Activated CD4-positive, alpha-beta T cell treated with anti-CD3 and anti-CD28 coated beads for 36 hours (primary cell): ENCODE measurements at regions not wholly inside any gene's neighbourhood (a gene's known extent, or its start where the extent isn't known, plus 50 kb on each side); places are given as distances from the start of the nearest gene placed in this dataset.
"Not testable (repeated sequence)": the region's sequence is repeated elsewhere in the genome, so short reads cannot be mapped to it uniquely, and the experiment has no call there.

Source experiments
- ATAC-seq: fragments of 200-7000 bp; cut with Tn5 transposase; one replicate; pipeline ENCODE4 v1.10.0; 2021; ENCODE audit warnings: mild to moderate bottlenecking, moderate library complexity
- CTCF ChIA-PET: fragments of 350-600 bp; sonication (Branson Sonifier 250); formaldehyde crosslinking; loops from one replicate; lab custom pipeline; 2021; ENCODE audit warnings: antibody characterized with exemption; lab: Charles Lee
- POLR2A ChIA-PET: fragments of 350-600 bp; sonication (Branson Sonifier 250); formaldehyde crosslinking; loops from one replicate; lab custom pipeline; 2021; ENCODE audit warnings: antibody characterized with exemption, inconsistent platforms; lab: Charles Lee
- DNase-seq: peaks from one replicate; pipeline ENCODE4 v3.0.0-alpha.2; 2020
- H3K27ac Mint-ChIP-seq: one replicate; pipeline ENCODE4 v1.8.0; 2021; ENCODE audit warnings: mixed read lengths
- H3K27me3 Mint-ChIP-seq: one replicate; pipeline ENCODE4 v1.8.0; 2021; ENCODE audit warnings: mixed read lengths
- H3K36me3 Mint-ChIP-seq: one replicate; pipeline ENCODE4 v1.8.0; 2021; ENCODE audit warnings: low read depth, mixed read lengths
- H3K4me1 Mint-ChIP-seq: one replicate; pipeline ENCODE4 v1.8.0; 2021; ENCODE audit warnings: mixed read lengths
- H3K4me3 Mint-ChIP-seq: one replicate; pipeline ENCODE4 v1.8.0; 2021; ENCODE audit warnings: mild to moderate bottlenecking, moderate library complexity, mixed read lengths
- H3K9me3 Mint-ChIP-seq: one replicate; pipeline ENCODE4 v1.8.0; 2021; ENCODE audit warnings: low read depth, mixed read lengths
- intact Hi-C, 2 experiments: fragments of 100-400 bp; cut with DNase I in 1 of 2; cut with micrococcal nuclease in 1 of 2; formaldehyde crosslinking; loops; one replicate each; pipeline versions ENCODE4 v1.14.2 to v1.15.1; 2022 to 2024; cut with DNase I, micrococcal nuclease

GRCh38 chr20:54793291-54793992 is 318.0 kb downstream of the DOK5 start:
- ATAC-seq, result no peak
- peaks cover 18% of the 10 kb centered on the region for H3K9me3 Mint-ChIP-seq
- no peak for DNase-seq
- H3K27ac Mint-ChIP-seq, result no peak overlapping the region
- H3K4me3 Mint-ChIP-seq, result no peak overlapping the region
- no peaks in the 10 kb centered on the region for H3K4me1 Mint-ChIP-seq
- no peaks in the 10 kb centered on the region for H3K36me3 Mint-ChIP-seq
- intact Hi-C loops, result no loop called here
- POLR2A ChIA-PET, result no interaction called here
- H3K27me3 Mint-ChIP-seq, result peaks cover 2% of the 10 kb centered on the region
- CTCF ChIA-PET, result no interaction called here

DNA sequence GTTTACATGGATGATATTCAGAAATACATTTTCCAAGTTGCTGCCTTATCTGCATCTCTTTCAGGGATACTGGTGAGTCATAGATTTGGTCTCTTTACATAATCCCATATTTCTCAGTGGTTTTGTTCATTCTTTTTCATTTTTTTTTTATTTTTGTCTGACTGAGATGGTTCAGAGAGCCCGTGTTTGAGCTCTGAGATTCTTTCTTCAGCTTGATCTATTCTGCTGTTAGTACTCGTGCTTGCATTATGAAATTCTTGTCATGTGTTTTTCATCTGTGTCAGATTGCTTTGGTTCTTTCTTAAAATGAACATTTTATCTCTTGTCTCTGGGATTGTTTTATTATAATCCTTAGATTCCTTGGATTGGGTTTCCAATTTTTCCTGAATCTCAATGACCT is 317.3 kb downstream of the DOK5 start:
- peaks cover 18% of the 10 kb centered on the region for H3K9me3 Mint-ChIP-seq
- CTCF ChIA-PET, result no interaction called here
- H3K27me3 Mint-ChIP-seq, result no peaks in the 10 kb centered on the region
- DNase-seq, result no peak
- no peaks in the 10 kb centered on the region for H3K4me1 Mint-ChIP-seq
- intact Hi-C loops, result no loop called here
- H3K27ac Mint-ChIP-seq, result no peak overlapping the region
- POLR2A ChIA-PET, result no interaction called here
- no peak for ATAC-seq
- H3K4me3 Mint-ChIP-seq, result no peak overlapping the region
- no peaks in the 10 kb centered on the region for H3K36me3 Mint-ChIP-seq

DNA sequence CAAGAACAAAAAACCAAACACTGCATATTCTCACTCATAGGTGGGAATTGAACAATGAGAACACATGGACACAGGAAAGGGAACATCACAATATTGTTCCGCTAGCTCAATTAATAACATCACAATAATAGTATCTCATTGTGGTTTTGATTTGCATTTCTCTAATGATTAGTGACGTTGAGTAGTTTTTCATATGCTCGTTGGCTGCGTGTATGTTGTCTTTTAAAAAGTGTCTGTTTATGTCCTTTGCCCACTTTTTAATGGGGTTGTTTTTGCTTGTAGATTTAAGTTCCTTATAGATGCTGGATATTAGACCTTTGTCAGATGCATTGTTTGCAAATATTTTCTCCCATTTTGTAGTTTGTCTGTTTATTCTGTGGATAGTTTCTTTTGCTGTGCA is 312.9 kb downstream of the DOK5 start:
- H3K36me3 Mint-ChIP-seq, H3K27ac Mint-ChIP-seq, POLR2A ChIA-PET, intact Hi-C loops, CTCF ChIA-PET, H3K4me1 Mint-ChIP-seq, ATAC-seq, H3K27me3 Mint-ChIP-seq, DNase-seq, H3K4me3 Mint-ChIP-seq: not testable (repeated sequence)
- peaks cover 18% of the 10 kb centered on the region for H3K9me3 Mint-ChIP-seq

DNA sequence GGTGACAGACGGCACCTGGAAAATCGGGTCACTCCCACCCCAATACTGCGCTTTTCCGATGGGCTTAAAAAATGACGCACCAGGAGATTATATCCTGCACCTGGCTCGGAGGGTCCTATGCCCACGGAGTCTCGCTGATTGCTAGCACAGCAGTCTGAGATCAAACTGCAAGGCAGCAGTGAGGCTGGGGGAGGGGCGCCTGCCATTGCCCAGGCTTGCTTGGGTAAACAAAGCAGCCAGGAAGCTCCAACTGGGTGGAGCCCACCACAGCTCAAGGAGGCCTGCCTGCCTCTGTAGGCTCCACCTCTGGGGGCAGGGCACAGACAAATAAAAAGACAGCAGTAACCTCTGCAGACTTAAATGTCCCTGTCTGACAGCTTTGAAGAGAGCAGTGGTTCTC is 307.4 kb downstream of the DOK5 start:
- H3K27me3 Mint-ChIP-seq, POLR2A ChIA-PET, H3K27ac Mint-ChIP-seq, ATAC-seq, intact Hi-C loops, H3K9me3 Mint-ChIP-seq, H3K4me3 Mint-ChIP-seq, DNase-seq, H3K36me3 Mint-ChIP-seq, CTCF ChIA-PET, H3K4me1 Mint-ChIP-seq: not testable (repeated sequence)

GRCh38 chr20:54774426-54774825 is 299.0 kb downstream of the DOK5 start:
- ChIA-PET POLR2A (interaction anchor here (0.5 kb wide), 1 partner anchor 219 kb away, joined by 5 read pairs; no protein-coding TSS in a partner anchor), CTCF (no interaction called here)
- H3K4me3 Mint-ChIP-seq, result no peak overlapping the region
- H3K27ac Mint-ChIP-seq, result no peak overlapping the region
- H3K9me3 Mint-ChIP-seq, result no peaks in the 10 kb centered on the region
- no peak for DNase-seq
- intact Hi-C loops, result no loop called here
- no peaks in the 10 kb centered on the region for H3K36me3 Mint-ChIP-seq
- no peak for ATAC-seq
- no peaks in the 10 kb centered on the region for H3K4me1 Mint-ChIP-seq
- peaks cover 4% of the 10 kb centered on the region for H3K27me3 Mint-ChIP-seq

- ChIA-PET POLR2A (no interaction called here), CTCF (interaction anchor here (1.3 kb wide), 1 partner anchor 96 kb away, joined by 3 read pairs; no protein-coding TSS in a partner anchor)
- Mint-ChIP-seq H3K36me3 (no peaks in the 10 kb centered on the region), H3K9me3 (no peaks in the 10 kb centered on the region), H3K4me1 (no peaks in the 10 kb centered on the region), H3K27me3 (peaks cover 7% of the 10 kb centered on the region), H3K4me3 (no peak overlapping the region), H3K27ac (no peak overlapping the region)
- intact Hi-C loops, result no loop called here
- DNase-seq (no peak), ATAC-seq (no peak)
Observed at GRCh38 chr20:54773643-54774000, 298.2 kb downstream of the DOK5 start.

DNA sequence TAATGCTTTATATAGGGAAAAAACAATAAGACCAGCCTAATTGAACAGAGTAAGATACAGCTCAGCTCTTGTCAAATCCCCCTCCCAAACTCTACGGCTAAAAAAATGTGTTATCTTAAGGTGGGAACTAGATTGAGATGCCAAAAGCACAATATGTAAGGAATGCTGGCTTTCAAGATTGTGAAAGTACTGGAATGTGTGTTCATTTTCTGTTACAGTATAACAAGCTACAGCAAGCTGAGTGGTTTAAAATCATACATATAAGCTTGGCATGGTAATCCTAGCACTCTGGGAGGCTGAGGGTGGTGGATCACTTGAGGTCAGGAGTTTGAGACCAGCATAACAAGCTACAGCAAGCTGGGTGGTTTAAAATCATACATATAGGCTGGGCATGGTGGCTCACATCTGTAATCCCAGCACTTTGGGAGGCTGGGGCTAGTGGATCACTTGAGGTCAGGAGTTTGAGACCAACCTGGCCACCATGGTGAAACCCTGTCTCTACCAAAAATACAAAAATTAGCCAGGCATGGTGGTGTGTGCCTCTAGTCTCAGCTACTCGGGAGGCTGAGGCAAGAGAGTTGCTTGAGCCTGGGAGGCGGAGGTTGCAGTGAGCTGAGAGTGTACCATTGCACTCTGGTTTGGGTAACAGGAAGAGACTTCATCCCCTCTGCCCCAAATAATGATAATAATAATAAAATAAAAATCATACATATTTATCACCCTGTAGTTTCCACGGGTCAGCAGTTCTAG is 297.7 kb downstream of the DOK5 start:
- ATAC-seq (no peak), DNase-seq (no peak)
- H3K4me3 Mint-ChIP-seq, result no peak overlapping the region
- intact Hi-C loops, result no loop called here
- no peaks in the 10 kb centered on the region for H3K36me3 Mint-ChIP-seq
- ChIA-PET POLR2A (no interaction called here), CTCF (interaction anchor here (1.3 kb wide), 1 partner anchor 95 kb away, joined by 3 read pairs; no protein-coding TSS in a partner anchor)
- no peak overlapping the region for H3K27ac Mint-ChIP-seq
- H3K9me3 Mint-ChIP-seq, result no peaks in the 10 kb centered on the region
- no peaks in the 10 kb centered on the region for H3K4me1 Mint-ChIP-seq
- H3K27me3 Mint-ChIP-seq, result peaks cover 7% of the 10 kb centered on the region

DNA sequence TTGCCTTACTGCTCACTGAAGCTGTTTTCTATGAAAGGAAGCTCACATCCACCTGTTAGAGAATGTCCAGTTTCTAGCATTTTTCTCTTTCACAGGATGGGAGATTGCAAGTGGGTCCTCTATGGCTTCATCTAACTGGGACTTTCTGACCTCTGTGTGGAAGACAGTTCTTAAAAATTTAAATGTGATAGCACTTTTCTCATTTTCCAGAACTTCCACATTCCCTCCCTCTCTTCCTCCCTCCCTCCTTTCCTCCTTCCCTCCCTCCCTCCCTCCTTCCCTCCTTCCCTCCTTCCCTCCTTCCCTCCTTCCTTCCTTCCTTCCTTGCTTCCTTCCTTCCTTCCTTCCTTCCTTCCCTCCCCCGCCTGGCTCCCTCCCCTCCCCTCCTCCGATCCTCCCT is 291.1 kb downstream of the DOK5 start:
- Mint-ChIP-seq H3K9me3 (no peaks in the 10 kb centered on the region), H3K27me3 (peaks cover 3% of the 10 kb centered on the region), H3K27ac (no peak overlapping the region), H3K36me3 (no peaks in the 10 kb centered on the region), H3K4me1 (no peaks in the 10 kb centered on the region), H3K4me3 (no peak overlapping the region)
- intact Hi-C loops, result no loop called here
- POLR2A ChIA-PET, result no interaction called here
- CTCF ChIA-PET, result no interaction called here
- no peak for DNase-seq
- ATAC-seq, result no peak

DNA sequence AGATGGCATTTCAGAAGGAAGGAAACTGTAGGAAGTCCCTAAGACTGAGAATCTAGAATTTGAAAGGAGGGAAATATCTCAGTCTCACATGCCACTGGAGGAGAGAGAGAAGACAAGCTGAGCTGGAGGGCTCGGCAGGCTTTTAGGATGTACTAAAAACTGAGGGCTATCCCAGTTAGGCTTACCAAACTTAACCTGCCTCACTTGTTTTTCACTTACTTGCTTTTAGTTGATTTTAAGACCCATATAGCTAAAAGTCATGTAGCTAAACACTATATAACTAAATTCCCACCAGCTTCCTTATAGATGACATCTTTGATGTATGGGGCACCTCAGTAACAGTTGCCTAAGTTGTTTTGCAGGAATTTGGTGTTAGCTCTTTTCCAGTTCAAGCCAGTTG is 288.0 kb downstream of the DOK5 start:
- Mint-ChIP-seq H3K27ac (no peak overlapping the region), H3K4me3 (no peak overlapping the region), H3K9me3 (peaks cover 6% of the 10 kb centered on the region), H3K4me1 (no peaks in the 10 kb centered on the region), H3K27me3 (no peaks in the 10 kb centered on the region), H3K36me3 (no peaks in the 10 kb centered on the region)
- intact Hi-C loops, result no loop called here
- ChIA-PET CTCF (interaction anchor here (0.8 kb wide), 1 partner anchor 455 kb away, joined by 3 read pairs; no protein-coding TSS in a partner anchor), POLR2A (no interaction called here)
- DNase-seq, result no peak
- ATAC-seq, result no peak

DNA sequence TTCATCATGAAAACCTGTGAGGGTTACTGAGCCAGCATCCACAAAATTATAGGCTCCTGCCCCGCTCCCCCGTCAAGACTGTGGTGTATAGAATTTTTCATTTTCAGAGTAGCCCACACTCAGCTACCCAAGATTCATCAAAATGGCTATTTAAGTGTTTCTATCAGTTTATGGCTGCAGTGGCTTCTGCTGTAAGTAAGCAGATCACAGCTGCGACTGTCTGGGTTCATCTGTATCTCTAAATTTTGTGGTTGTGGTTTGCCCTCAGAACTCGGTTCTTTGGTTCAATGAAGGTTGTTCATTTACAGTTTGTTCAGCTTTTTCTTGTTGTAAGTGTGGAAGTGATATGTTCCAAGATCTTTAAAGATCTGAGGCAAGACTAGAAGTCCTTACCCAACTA is 284.2 kb downstream of the DOK5 start:
- no peak overlapping the region for H3K27ac Mint-ChIP-seq
- no peaks in the 10 kb centered on the region for H3K36me3 Mint-ChIP-seq
- H3K9me3 Mint-ChIP-seq, result peaks cover 8% of the 10 kb centered on the region
- no peaks in the 10 kb centered on the region for H3K27me3 Mint-ChIP-seq
- H3K4me1 Mint-ChIP-seq, result no peaks in the 10 kb centered on the region
- intact Hi-C loops, result no loop called here
- ChIA-PET POLR2A (no interaction called here), CTCF (no interaction called here)
- H3K4me3 Mint-ChIP-seq, result no peak overlapping the region
- DNase-seq (no peak), ATAC-seq (no peak)

DNA sequence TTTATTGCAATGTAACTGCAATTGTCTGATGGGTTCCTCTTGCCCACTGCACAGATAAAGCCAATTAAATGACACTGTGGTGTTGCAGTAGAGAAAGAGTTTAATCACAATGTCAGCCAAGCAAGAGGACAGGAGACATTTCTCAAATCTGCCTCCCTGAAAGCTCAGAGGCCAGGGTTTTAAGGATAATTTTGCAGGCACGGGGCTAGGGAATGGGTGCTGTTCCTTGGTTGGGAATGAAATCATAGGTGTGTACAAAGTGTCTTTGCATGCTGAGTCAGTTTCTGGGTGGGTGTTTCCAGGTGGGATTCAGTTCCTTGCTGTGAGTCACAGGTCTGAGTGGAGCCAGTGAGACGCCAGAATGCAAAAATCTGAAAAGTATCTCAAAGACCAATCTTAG is 271.4 kb downstream of the DOK5 start:
- H3K36me3 Mint-ChIP-seq, result no peaks in the 10 kb centered on the region
- intact Hi-C loops, result no loop called here
- ChIA-PET CTCF (no interaction called here), POLR2A (no interaction called here)
- H3K27me3 Mint-ChIP-seq, result peaks cover 3% of the 10 kb centered on the region
- no peaks in the 10 kb centered on the region for H3K4me1 Mint-ChIP-seq
- H3K27ac Mint-ChIP-seq, result no peak overlapping the region
- H3K9me3 Mint-ChIP-seq, result peaks cover 5% of the 10 kb centered on the region
- DNase-seq, result no peak
- H3K4me3 Mint-ChIP-seq, result no peak overlapping the region
- ATAC-seq, result no peak

DNA sequence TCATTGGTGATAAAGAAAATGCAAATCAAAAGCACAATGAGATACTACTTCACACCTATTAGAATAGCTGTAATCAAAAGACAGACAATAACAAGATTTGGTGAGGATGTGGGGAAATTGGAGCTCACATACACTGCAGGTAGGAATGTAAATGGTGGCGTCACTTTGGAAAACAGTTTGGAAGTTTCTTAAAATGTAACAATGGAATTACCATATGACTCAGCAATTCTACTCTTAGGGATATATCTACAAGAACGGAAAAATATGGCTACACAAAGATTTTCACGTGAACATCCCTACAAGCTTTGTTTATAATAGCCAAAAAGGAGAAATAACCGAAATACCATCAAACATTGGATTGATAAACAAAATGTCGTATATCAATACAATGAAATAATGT is 270.4 kb downstream of the DOK5 start:
- H3K4me3 Mint-ChIP-seq, result no peak overlapping the region
- POLR2A ChIA-PET, result no interaction called here
- intact Hi-C loops, result no loop called here
- CTCF ChIA-PET, result no interaction called here
- ATAC-seq (no peak), DNase-seq (no peak)
- no peaks in the 10 kb centered on the region for H3K36me3 Mint-ChIP-seq
- H3K27ac Mint-ChIP-seq, result no peak overlapping the region
- peaks cover 5% of the 10 kb centered on the region for H3K9me3 Mint-ChIP-seq
- H3K27me3 Mint-ChIP-seq, result peaks cover 3% of the 10 kb centered on the region
- H3K4me1 Mint-ChIP-seq, result no peaks in the 10 kb centered on the region
